HG03196 (cell line): ENCODE measurements at regions not wholly inside any gene's neighbourhood (a gene's known extent, or its start where the extent isn't known, plus 50 kb on each side); places are given as distances from the start of the nearest gene placed in this dataset.

Experiments used
- ATAC-seq: cut with Tn5 transposase; IDR thresholded peaks from one replicate; pipeline ENCODE4 v1.9.1; 2021; ENCODE audit not compliant: unreplicated experiment

DNA sequence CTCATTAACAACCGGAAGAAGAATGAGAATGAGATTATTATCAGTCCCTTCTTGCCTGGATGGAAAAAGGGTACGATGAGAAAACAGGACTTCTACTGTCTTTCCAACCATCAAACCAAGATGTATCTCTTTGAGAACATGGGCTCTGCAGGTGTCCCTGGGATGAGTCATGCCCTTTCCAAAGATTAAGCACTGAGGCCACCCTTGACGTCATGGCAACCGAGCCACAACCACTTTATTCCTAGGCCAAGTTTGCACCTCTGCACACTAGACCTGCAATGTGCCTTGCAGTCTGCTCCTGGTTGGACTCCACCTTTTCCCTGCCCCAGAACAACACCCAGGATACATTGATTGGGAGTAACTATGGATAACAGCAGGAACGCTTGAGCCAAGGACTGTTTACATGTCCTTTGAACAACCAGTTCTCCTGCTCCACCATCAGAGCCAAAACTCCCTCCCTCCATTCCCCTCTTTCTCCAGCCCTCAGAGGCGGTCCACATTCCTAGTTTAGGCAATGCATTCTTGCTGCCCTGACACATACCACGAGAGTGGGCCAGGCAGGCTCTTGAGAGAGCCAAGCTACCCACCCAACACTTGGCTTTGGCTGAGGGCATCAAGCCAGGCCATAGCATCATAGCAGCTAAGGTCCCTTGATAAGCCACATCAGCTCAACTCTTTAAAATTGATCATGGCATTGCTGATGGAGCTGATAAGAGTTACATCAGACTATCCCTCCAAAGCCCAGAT, 310.7 kb downstream of the TNS1 start:
- ATAC-seq: no peak

DNA sequence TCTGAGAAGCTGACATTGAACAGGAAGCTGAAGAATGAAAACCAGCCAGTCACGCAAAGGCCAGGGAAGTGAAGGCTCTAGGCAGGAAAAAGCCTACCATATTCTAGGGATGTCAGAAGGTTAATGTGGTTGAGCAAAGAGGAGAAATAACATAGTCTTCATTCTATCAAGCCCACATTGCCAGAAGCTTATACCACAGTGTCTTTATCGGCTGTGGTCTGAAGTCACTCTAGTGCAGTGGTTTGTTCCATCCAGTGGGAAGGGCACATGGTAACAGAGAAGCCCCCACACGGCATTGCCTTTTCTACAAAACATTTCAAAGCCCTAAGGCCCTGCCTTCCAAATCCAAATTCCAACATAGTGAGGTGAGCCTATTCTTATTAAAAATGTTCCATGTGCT, 311.3 kb downstream of the TNS1 start:
- ATAC-seq: no peak

DNA sequence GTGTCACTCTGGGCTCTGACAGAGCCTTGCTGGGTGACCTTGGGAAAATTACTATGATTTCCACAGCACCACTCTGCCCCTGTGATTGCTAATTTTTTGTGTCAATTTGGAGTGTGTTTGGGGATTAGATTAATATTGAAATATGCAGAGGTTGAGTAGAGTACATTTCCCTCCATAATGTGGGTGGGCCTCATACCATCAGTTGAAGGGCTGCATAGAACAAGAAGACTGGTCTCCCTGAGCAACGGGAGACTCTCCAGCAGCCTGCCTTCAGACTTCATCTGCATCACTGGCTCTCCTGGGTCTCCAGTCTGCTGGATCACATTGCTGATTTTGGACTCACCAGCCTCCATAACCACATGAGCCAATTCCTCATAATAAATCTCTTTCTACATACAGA, 313.7 kb downstream of the TNS1 start:
- no peak for ATAC-seq

GRCh38 chr2:217688494-217688893, 314.3 kb downstream of the TNS1 start:
- no peak for ATAC-seq

DNA sequence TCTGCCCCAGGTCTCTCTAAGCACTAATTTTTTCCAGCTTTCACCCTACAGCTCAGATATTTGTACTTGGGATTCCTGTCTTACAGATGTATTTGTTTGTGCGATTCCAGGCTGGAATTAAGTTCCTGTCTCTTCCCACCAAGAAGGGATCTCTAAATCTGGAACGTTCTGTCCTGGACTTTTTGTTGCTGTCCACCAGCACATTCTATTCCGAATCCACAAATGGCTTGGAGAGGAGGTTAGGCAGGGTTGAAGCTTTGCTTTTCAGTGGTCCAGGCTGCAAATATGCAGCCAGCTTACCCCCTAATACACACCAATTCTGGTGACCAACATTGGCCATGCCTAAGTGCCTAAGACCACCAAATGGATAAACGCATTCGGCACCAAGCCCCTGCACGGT, 315.0 kb downstream of the TNS1 start:
- no peak for ATAC-seq

- no peak for ATAC-seq
These were observed 317.6 kb downstream of the TNS1 start for GRCh38 chr2:217685255-217685605.

GRCh38 chr2:217684431-217685254, 318.2 kb downstream of the TNS1 start:
- ATAC-seq: no peak

GRCh38 chr2:217683106-217683870, 319.5 kb downstream of the TNS1 start:
- ATAC-seq: no peak

DNA sequence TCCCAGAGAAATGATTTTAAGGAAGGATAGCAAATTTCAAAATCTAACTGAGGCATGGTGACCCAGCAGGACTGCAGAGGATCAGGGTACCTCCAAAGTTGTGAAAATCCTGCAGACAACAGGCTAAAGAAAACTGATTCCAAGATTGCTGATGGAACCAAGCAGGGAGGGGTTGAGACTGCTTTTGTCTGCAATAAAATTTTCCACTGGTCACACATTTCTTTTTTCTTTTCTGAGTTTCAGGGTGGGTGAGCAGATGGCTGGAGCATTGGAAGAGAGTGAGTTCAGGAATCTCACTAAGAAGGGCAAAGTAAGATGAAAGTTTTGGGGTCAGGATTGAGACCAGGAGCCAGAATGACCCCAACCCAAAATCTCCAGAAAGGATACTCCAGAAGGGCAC, 321.0 kb downstream of the TNS1 start:
- ATAC-seq: no peak

DNA sequence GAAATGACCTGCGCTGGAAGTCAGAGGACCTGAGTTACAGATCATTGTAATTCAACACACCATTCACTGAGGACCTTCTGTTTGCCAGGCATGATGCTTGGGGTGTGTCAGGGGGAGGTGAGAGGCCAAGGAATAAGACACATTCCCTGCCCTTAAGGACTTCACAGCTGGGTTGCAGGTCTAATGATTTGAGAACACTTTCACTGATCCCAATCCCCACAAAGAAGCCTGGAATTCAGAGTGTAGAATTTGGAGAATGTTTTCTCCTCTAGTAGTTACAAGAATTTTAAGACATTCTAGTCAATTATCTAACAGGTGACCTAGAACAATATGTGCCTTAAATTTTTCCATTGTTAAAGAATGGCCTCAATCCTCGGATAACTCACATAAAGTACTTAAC, 322.4 kb downstream of the TNS1 start:
- no peak for ATAC-seq

DNA sequence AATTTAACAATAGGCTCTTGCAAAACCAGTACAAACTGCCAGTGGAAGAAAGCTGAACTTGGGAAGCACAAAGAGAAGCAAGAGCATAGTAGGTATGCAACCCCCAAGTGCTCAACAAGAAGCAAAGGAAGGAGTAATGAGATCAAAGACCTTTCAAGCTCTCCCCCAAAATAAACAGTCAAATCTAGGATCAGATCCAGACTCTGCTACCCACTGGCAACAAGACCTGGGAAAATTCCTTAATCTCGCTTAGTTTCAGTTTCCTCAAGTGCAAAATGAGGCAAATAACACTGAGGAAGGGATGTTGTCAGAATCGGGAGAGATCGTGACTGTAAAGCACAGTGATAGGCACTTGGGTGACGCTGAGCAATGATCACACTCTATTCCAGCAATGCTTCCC, 329.2 kb downstream of the TNS1 start:
- no peak for ATAC-seq

GRCh38 chr2:217672472-217672871, 330.3 kb downstream of the TNS1 start:
- ATAC-seq: no peak

DNA sequence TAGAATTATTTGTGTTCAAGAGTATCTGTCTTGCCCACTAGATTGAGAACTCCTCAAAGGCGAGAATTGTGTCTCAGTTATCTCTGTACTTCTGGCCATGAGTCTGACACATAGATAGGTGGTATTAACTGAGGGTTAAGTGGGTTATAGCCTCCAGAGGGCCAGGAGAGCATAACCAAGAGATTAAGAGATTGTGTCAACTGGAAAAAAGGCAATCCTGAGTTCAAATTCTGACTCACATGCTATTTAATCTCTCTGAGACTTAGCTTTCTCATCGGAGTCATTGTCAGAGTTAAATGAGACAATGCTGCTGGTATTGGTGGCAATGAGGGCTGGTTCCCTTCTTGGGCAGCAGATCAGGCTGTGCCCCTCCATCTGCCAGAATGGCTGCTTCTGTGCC, 330.9 kb downstream of the TNS1 start:
- no peak for ATAC-seq

DNA sequence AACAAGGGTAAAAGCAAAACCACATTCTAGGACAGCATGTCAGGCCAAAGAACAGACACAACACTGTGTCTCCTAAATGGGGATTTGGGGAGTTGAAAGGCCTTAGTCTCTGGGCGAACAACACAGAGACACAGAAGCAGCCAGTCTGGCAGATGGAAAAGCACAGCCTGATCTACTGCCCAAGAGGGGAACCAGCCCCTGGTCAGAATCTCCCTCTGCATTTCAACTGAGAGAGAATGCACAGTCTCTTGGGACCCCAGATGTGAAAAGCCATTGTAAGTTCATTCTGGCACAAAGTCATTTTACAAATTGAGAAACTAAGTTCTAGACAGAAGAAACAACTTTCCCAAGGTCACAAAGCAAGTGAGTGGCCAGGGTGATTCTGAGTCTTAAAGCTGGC, 331.7 kb downstream of the TNS1 start:
- no peak for ATAC-seq

DNA sequence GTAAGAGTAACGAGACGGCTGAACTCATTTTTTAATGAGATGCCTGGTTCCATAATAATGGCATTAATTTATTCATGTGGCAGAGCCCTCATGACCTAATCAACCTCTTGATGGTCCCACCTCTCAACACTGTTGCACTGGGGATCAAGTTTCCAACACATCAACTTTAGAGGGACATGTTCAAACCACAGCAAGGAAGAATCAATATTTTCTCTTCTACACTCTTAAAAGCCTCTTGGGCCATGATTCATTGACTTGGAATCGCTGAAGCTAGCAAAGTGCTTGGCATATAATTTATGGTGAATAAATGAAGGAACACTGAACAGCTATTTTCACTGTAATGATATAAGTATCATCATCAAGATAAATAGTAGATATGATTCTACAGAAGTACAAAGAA, 333.0 kb downstream of the TNS1 start:
- ATAC-seq: no peak

- ATAC-seq: no peak
These were observed 335.3 kb downstream of the TNS1 start for GRCh38 chr2:217667512-217667911.

GRCh38 chr2:217667035-217667434, 335.8 kb downstream of the TNS1 start:
- no peak for ATAC-seq

DNA sequence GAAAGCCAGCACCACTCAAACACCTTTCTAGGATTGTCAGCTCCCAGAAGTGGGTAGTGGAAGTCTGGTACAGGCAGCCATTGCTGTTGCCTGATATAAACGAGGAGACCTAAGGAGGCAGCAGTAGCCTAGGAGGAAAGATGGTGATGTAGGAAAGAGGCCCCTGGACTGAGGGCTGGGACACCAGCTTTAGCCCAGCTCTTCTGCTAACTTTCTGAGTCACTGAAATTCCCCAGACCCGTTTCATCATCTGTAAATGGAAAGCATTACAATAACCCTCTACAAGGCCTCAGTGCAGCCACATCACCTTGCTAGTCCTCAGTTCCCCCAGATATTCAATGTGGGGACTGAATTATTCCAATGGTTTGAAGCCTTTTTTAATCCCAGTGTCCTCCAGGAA, 336.5 kb downstream of the TNS1 start:
- ATAC-seq: no peak

GRCh38 chr2:217664761-217665160, 338.0 kb downstream of the TNS1 start:
- ATAC-seq: no peak

DNA sequence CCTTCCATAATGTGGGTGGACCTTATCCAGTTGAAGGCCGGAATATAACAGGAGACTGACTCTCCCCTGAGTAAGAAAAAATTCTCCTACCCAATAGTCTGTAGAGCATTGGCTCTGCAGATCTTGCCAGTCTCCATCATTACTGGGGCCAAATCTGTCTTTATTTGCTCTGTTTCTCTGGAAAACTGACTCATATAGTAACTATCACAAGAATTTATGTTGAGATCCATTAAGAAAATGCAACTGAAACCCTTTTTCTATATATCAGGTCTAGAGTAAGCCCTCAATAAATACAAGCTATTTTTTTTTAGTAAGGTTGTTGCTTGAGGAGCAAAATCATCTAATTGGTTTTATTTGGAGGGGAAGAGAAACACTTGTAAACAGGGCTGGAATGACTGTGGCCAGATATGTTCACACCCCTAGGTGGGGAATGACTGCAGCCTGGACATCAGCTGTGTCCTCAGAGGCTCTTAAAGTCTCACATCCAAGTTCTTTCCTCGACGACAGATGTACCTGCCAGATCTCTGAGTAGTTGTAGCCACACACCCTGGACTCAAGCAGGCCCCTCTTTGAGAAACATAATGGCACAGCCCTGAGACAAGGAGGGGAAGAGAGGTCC, 339.7 kb downstream of the TNS1 start:
- ATAC-seq: no peak

DNA sequence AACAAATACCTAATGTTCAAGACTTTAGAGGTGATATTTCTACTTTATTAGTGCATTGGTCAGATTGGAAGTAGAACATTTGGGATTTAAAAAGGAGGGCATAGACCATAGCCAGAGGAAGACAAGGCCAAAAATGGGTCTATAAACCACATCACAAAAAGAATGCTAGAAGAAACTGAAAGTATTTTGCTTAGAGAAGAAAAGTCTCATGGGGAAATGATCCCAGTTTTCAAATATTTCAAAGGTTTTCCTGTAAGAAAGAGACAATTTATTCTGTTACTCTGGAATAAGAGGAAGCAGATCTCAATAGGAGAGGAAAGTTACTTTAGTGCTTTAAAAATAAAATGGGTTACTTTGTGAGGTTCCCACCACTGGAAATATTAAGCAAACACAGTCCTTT, 341.4 kb downstream of the TNS1 start:
- ATAC-seq: no peak
